ENCODE measurements at regions not wholly inside any gene's neighbourhood (a gene's known extent, or its start where the extent isn't known, plus 50 kb on each side); places are given as distances from the start of the nearest gene placed in this dataset.

GRCh38 chr2:45134014-45134413, 124.8 kb upstream of the SIX2 start:
- no peaks in the 10 kb centered on the region for H3K4me1 ChIP-seq
- no peak overlapping the region for H3K27ac ChIP-seq
- 14% methylated on average over 1 of the region's 1 CpG for WGBS, 2 donors
- no peak for DNase-seq
- H3K9me3 ChIP-seq, result no peaks in the 10 kb centered on the region
- no peak overlapping the region for H3K4me3 ChIP-seq
- H3K27me3 ChIP-seq, result no peaks in the 10 kb centered on the region
- TF ChIP-seq POLR2A (IDR thresholded peaks at IDR 0.05), result no peak
- TF ChIP-seq CTCF (IDR thresholded peaks at IDR 0.05), result no peak
- no peaks in the 10 kb centered on the region for H3K36me3 ChIP-seq (replicated peaks in 1 of 2; ENCODE audit: insufficient read depth in 1 of 2, low read depth in 2 of 2)
- intact Hi-C loops (cut with DNase I), result no loop called here
- ATAC-seq, result no peak

GRCh38 chr2:45132551-45132950, 123.3 kb upstream of the SIX2 start:
- H3K27ac ChIP-seq, result no peak overlapping the region
- H3K9me3 ChIP-seq, result no peaks in the 10 kb centered on the region
- no peaks in the 10 kb centered on the region for H3K36me3 ChIP-seq (replicated peaks in 1 of 2; ENCODE audit: insufficient read depth in 1 of 2, low read depth in 2 of 2)
- intact Hi-C loops (cut with DNase I), result no loop called here
- no peaks in the 10 kb centered on the region for H3K27me3 ChIP-seq
- TF ChIP-seq POLR2A (IDR thresholded peaks at IDR 0.05) (no peak), CTCF (IDR thresholded peaks at IDR 0.05) (no peak)
- DNase-seq (no peak), ATAC-seq (no peak)
- H3K4me1 ChIP-seq, result no peaks in the 10 kb centered on the region
- WGBS, 2 donors, result 73 to 96% methylated on average over 3 to 4 of the region's 4 CpGs
- no peak overlapping the region for H3K4me3 ChIP-seq

GRCh38 chr2:45131587-45131986, 122.3 kb upstream of the SIX2 start:
- 73 to 87% methylated on average over 14 of the region's 14 CpGs for WGBS, 2 donors
- no peaks in the 10 kb centered on the region for H3K9me3 ChIP-seq
- H3K4me1 ChIP-seq, result no peaks in the 10 kb centered on the region
- intact Hi-C loops (cut with DNase I), result no loop called here
- no peaks in the 10 kb centered on the region for H3K36me3 ChIP-seq (replicated peaks in 1 of 2; ENCODE audit: insufficient read depth in 1 of 2, low read depth in 2 of 2)
- H3K27me3 ChIP-seq, result no peaks in the 10 kb centered on the region
- ATAC-seq (no peak), DNase-seq (no peak)
- no peak overlapping the region for H3K4me3 ChIP-seq
- no peak overlapping the region for H3K27ac ChIP-seq
- TF ChIP-seq POLR2A (IDR thresholded peaks at IDR 0.05) (no peak), CTCF (IDR thresholded peaks at IDR 0.05) (no peak)

GRCh38 chr2:45130736-45131135, 121.5 kb upstream of the SIX2 start:
- intact Hi-C loops (cut with DNase I), result no loop called here
- no peak for TF ChIP-seq POLR2A (IDR thresholded peaks at IDR 0.05)
- no peak for TF ChIP-seq CTCF (IDR thresholded peaks at IDR 0.05)
- Histone ChIP-seq H3K27me3 (no peaks in the 10 kb centered on the region), H3K4me1 (no peaks in the 10 kb centered on the region), H3K9me3 (no peaks in the 10 kb centered on the region), H3K4me3 (no peak overlapping the region), H3K36me3 (replicated peaks in 1 of 2; ENCODE audit: insufficient read depth in 1 of 2, low read depth in 2 of 2) (no peaks in the 10 kb centered on the region), H3K27ac (no peak overlapping the region)
- no peak for ATAC-seq
- no peak for DNase-seq
- 76 to 82% methylated on average over 2 of the region's 2 CpGs for WGBS, 2 donors

GRCh38 chr2:45128580-45128997, 119.3 kb upstream of the SIX2 start:
- H3K27me3 ChIP-seq, result no peaks in the 10 kb centered on the region
- ATAC-seq, result peak; percentile 52
- intact Hi-C loops (cut with DNase I), result no loop called here
- peak; percentile 25 to 51 (median 30) for DNase-seq
- TF ChIP-seq CTCF (IDR thresholded peaks at IDR 0.05) (no peak), POLR2A (IDR thresholded peaks at IDR 0.05) (no peak)
- H3K9me3 ChIP-seq, result no peaks in the 10 kb centered on the region
- 78 to 82% methylated on average over 1 of the region's 1 CpG for WGBS, 2 donors
- H3K4me1 ChIP-seq, result no peaks in the 10 kb centered on the region
- no peaks in the 10 kb centered on the region for H3K36me3 ChIP-seq (replicated peaks in 1 of 2; ENCODE audit: insufficient read depth in 1 of 2, low read depth in 2 of 2)
- H3K4me3 ChIP-seq, result no peak overlapping the region
- no peak overlapping the region for H3K27ac ChIP-seq

Data from body of pancreas (tissue), 4 donors.